ENCODE measurements at regions not wholly inside any gene's neighbourhood (a gene's known extent, or its start where the extent isn't known, plus 50 kb on each side); places are given as distances from the start of the nearest gene placed in this dataset.

DNA sequence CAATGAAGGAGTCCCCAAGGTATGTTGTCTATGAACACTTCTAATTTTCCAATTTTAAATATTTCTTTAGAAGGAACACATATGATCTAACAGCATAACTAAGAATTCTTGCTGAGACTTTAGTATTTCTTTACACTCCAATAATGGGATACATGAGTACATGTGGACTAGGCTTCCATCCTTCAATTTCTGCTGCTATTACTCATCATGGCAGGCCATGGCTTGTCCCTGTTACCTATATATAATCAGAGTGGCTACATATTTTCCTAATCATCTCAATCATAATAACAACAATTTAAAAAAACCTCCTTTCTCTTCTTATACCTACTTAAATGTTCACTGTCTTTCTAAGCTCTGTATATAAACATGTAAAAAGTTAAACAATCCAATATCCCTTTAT is 60.3 kb upstream of the TAC1 start:
- no peaks in the 10 kb centered on the region for H3K9me3 ChIP-seq (replicated peaks in 1 of 2; ENCODE audit: control insufficient read depth in 1 of 2, insufficient read depth in 1 of 2, low read length in 2 of 2)
- H3K27me3 ChIP-seq (ENCODE audit: control insufficient read depth in 2 of 2, insufficient read depth in 2 of 2, low read length in 2 of 2) = no peaks in the 10 kb centered on the region
- no peak overlapping the region for H3K4me2 ChIP-seq (replicated peaks; ENCODE audit: extremely low read depth, low read length, poor library complexity, severe bottlenecking)
- no peak overlapping the region for H2AFZ ChIP-seq (ENCODE audit: insufficient read depth, low read depth, low read length, poor library complexity, severe bottlenecking)
- H4K20me1 ChIP-seq (ENCODE audit: insufficient read depth, low read length) = no peaks in the 10 kb centered on the region
- H3K9me3 Mint-ChIP-seq = peaks cover 0 to 2% (median 0%) of the 10 kb centered on the region in 7 donors
- no peak for DNase-seq
- no peaks in the 10 kb centered on the region for H3K36me3 Mint-ChIP-seq
- H3K36me3 ChIP-seq (replicated peaks in 1 of 2; ENCODE audit: control insufficient read depth in 1 of 2, insufficient read depth in 2 of 2, low read length in 2 of 2) = no peaks in the 10 kb centered on the region
- H3K4me3 Mint-ChIP-seq = no peak overlapping the region
- H3K27ac ChIP-seq (ENCODE audit: low read depth in 1 of 2, low read length in 2 of 2) = no peak overlapping the region
- H3K27me3 Mint-ChIP-seq (ENCODE audit: low read depth in 3 of 3) = peaks cover 0 to 3% (median 2%) of the 10 kb centered on the region in 3 donors
- no peak overlapping the region for H3K9ac ChIP-seq (ENCODE audit: insufficient read depth, low read length, poor library complexity, severe bottlenecking)
- intact Hi-C loops (cut with micrococcal nuclease) = no loop called here
- TF ChIP-seq CTCF (IDR thresholded peaks at IDR 0.05) = no peak
- H3K79me2 ChIP-seq (ENCODE audit: insufficient read depth, low read length) = no peaks in the 10 kb centered on the region
- no peaks in the 10 kb centered on the region for H3K4me1 Mint-ChIP-seq
- no peaks in the 10 kb centered on the region for H3K4me1 ChIP-seq (ENCODE audit: control insufficient read depth in 1 of 2, insufficient read depth in 2 of 2, low read length in 2 of 2)
- H3K27ac Mint-ChIP-seq = no peak overlapping the region
- no peak overlapping the region for H3K4me3 ChIP-seq (replicated peaks in 1 of 3; ENCODE audit: low read depth in 2 of 3, low read length in 3 of 3)

DNA sequence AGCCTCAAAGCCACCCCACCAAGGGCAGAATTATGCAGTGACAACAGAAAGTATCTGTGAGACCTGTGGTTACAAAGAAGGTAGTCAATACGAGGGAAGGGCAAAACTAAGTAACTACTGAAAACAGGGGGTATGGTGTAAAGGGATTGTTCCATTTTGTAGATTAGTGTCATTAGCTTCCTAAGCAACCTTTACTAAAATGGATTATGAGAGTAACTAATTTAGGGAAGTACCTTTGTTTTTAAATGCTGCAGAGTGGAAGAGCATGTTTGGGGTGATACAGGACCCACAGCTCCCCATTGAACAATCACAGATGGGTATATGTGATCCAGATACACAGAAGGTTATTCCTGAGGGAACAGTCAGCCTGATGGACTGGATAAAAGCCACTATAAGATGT is 51.3 kb upstream of the TAC1 start:
- H3K4me1 Mint-ChIP-seq = no peaks in the 10 kb centered on the region

More for the DNA sequence above, 51.3 kb upstream of the TAC1 start:
- TF ChIP-seq CTCF (IDR thresholded peaks at IDR 0.05) = no peak
- no peak overlapping the region for H3K9ac ChIP-seq (ENCODE audit: insufficient read depth, low read length, poor library complexity, severe bottlenecking)
- intact Hi-C loops (cut with micrococcal nuclease) = no loop called here
- H3K36me3 ChIP-seq (replicated peaks in 1 of 2; ENCODE audit: control insufficient read depth in 1 of 2, insufficient read depth in 2 of 2, low read length in 2 of 2) = no peaks in the 10 kb centered on the region
- no CpG with 5 or more reads among the region's 1 CpG for WGBS (ENCODE audit: insufficient coverage)
- no peak overlapping the region for H3K27ac ChIP-seq (ENCODE audit: low read depth in 1 of 2, low read length in 2 of 2)
- Mint-ChIP-seq H3K27ac (no peak overlapping the region), H3K36me3 (no peaks in the 10 kb centered on the region), H3K9me3 (peaks cover 0 to 3% (median 0%) of the 10 kb centered on the region in 7 donors), H3K27me3 (ENCODE audit: low read depth in 3 of 3) (no peaks in the 10 kb centered on the region), H3K4me3 (no peak overlapping the region)
- no peaks in the 10 kb centered on the region for H3K79me2 ChIP-seq (ENCODE audit: insufficient read depth, low read length)
- no peaks in the 10 kb centered on the region for H3K4me1 ChIP-seq (ENCODE audit: control insufficient read depth in 1 of 2, insufficient read depth in 2 of 2, low read length in 2 of 2)
- H3K9me3 ChIP-seq (replicated peaks in 1 of 2; ENCODE audit: control insufficient read depth in 1 of 2, insufficient read depth in 1 of 2, low read length in 2 of 2) = no peaks in the 10 kb centered on the region
- H3K27me3 ChIP-seq (ENCODE audit: control insufficient read depth in 2 of 2, insufficient read depth in 2 of 2, low read length in 2 of 2) = no peaks in the 10 kb centered on the region
- no peak overlapping the region for H2AFZ ChIP-seq (ENCODE audit: insufficient read depth, low read depth, low read length, poor library complexity, severe bottlenecking)
- H4K20me1 ChIP-seq (ENCODE audit: insufficient read depth, low read length) = no peaks in the 10 kb centered on the region
- H3K4me3 ChIP-seq (replicated peaks in 1 of 3; ENCODE audit: low read depth in 2 of 3, low read length in 3 of 3) = no peak overlapping the region
- DNase-seq = no peak
- no peak overlapping the region for H3K4me2 ChIP-seq (replicated peaks; ENCODE audit: extremely low read depth, low read length, poor library complexity, severe bottlenecking)

All from CD14-positive monocyte (primary cell).